Hepatocyte (in vitro differentiated cells): ENCODE measurements at regions not wholly inside any gene's neighbourhood (a gene's known extent, or its start where the extent isn't known, plus 50 kb on each side); places are given as distances from the start of the nearest gene placed in this dataset.

Source experiments
- EZH2 ChIP-seq: fragments of 200-600 bp; sonication (generic); IDR thresholded peaks from 2 replicates; pipeline ENCODE4 v1.6.1; 2016; ENCODE audit warnings: antibody characterized with exemption, mild to moderate bottlenecking, borderline replicate concordance
- TF ChIP-seq, protein P1 (sequence below): fragments of 200-600 bp; sonication (generic); IDR thresholded peaks from 2 replicates; pipeline ENCODE4 v1.5.1; 2016; ENCODE audit warnings: antibody characterized with exemption, mild to moderate bottlenecking; ENCODE audit not compliant: poor library complexity

DNA sequence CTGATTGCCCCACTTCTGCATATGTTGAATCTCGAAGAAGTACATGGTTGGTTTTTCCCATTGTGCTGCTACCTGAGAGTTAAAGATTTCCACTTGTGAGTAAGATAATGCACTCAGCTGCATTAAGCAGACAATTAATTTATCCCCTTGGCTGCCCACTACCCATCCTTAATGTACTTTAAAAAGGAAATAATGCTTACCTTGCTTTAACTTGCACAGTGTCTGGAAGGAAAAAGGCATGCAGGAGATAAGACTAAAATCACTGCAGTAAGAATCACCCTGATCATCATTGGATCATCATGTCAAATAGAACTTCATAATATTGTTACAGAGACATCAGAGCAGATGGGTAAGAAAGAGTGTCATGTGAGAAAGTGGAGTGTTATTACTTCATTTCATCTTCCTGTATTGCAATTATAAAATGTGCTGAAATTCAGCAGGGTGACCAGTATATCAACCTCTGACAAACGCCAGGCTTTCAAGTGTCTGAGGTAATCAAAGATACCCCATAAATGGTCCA, 207.3 kb upstream of the PIK3C3 start:
- TF ChIP-seq, protein P1, sequence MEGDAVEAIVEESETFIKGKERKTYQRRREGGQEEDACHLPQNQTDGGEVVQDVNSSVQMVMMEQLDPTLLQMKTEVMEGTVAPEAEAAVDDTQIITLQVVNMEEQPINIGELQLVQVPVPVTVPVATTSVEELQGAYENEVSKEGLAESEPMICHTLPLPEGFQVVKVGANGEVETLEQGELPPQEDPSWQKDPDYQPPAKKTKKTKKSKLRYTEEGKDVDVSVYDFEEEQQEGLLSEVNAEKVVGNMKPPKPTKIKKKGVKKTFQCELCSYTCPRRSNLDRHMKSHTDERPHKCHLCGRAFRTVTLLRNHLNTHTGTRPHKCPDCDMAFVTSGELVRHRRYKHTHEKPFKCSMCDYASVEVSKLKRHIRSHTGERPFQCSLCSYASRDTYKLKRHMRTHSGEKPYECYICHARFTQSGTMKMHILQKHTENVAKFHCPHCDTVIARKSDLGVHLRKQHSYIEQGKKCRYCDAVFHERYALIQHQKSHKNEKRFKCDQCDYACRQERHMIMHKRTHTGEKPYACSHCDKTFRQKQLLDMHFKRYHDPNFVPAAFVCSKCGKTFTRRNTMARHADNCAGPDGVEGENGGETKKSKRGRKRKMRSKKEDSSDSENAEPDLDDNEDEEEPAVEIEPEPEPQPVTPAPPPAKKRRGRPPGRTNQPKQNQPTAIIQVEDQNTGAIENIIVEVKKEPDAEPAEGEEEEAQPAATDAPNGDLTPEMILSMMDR = no peak
- TF ChIP-seq EZH2 = no peak
